GM06990 (cell line): ENCODE measurements at regions not wholly inside any gene's neighbourhood (a gene's known extent, or its start where the extent isn't known, plus 50 kb on each side); places are given as distances from the start of the nearest gene placed in this dataset.
"Not testable (repeated sequence)": the region's sequence is repeated elsewhere in the genome, so short reads cannot be mapped to it uniquely, and the experiment has no call there.

Experiments
- DNase-seq: peaks from one replicate; pipeline ENCODE4 v3.0.0-alpha.2; 2011; ENCODE audit not compliant: insufficient read length; ENCODE audit errors: extremely low read depth
- H3K27me3 ChIP-seq: replicated peaks from 2 replicates; pipeline ENCODE4 v1.6.0; 2011; ENCODE audit warnings: low read length; ENCODE audit not compliant: control insufficient read depth, insufficient read depth
- H3K36me3 ChIP-seq: 2 replicates; pipeline ENCODE4 v1.5.1; 2011; ENCODE audit warnings: low read length; ENCODE audit not compliant: control insufficient read depth, insufficient read depth
- H3K4me3 ChIP-seq: replicated peaks from 2 replicates; pipeline ENCODE4 v1.5.1; 2011; ENCODE audit warnings: low read depth, mild to moderate bottlenecking, control low read depth, low read length
- CTCF ChIP-seq: IDR thresholded peaks from 2 replicates; pipeline ENCODE4 v1.5.1; 2011; ENCODE audit warnings: low read length, control low read depth, mild to moderate bottlenecking, inconsistent platforms; ENCODE audit not compliant: insufficient read depth, poor library complexity, severe bottlenecking

DNA sequence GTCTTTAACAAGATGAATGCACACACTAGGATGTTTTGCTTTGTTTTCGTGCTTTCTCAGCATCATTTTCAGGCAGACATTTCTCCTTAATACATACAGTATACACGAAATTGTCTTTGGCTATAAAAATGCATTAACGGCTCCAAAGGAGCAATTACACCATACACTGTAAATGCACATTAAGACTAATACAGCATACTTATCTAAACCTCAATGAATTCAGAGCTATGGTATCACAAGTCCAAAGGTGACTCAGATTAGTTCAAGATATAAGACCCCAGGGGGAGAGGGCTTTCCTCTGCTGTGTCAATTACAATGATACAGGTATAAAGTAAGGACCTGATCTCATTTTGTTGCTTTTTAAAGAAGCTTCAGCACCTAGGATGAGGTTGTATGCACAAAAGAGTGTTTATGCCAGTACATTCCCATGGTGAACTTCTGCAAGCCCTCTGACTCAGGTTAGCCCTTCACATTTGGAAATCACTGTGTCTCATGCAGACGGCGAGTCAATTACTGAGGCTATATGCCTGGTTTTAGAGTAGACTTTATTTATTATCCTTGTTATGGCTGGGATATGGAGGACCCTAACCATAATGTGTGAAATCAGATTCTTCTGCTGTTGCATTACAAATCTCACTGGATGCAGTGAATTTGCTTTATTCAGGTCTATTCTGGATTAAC, 233.3 kb downstream of the ZNF608 start:
- Histone ChIP-seq H3K36me3 (no peaks in the 10 kb centered on the region), H3K4me3 (no peak overlapping the region), H3K27me3 (no peaks in the 10 kb centered on the region)
- TF ChIP-seq CTCF: no peak
- no peak for DNase-seq

GRCh38 chr5:124512236-124512635, 234.2 kb downstream of the ZNF608 start:
- DNase-seq: no peak
- Histone ChIP-seq H3K27me3 (no peaks in the 10 kb centered on the region), H3K4me3 (no peak overlapping the region), H3K36me3 (no peaks in the 10 kb centered on the region)
- no peak for TF ChIP-seq CTCF

GRCh38 chr5:124511791-124512190, 234.6 kb downstream of the ZNF608 start:
- Histone ChIP-seq H3K27me3 (no peaks in the 10 kb centered on the region), H3K36me3 (no peaks in the 10 kb centered on the region), H3K4me3 (no peak overlapping the region)
- TF ChIP-seq CTCF: no peak
- DNase-seq: no peak

DNA sequence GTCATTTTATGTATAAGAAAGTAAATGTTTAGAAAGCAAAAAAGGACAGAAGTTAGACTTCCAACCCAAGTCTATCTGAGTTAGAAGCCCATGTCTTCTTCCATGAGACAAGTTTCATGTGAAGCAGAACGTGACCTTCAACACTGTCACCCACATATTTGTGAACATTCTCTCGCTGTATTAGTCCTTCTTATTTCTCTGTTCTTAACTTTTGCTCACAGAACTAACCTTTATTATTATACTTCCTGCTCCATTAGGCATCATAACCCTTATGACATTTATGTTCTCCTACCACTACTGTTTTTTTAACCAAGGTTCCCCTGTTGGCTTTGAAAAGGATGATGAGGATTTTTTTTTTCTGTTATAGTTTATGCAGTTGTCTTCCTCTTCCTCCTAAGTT, 238.8 kb downstream of the ZNF608 start:
- no peak for DNase-seq
- no peak for TF ChIP-seq CTCF
- no peaks in the 10 kb centered on the region for H3K36me3 ChIP-seq
- no peaks in the 10 kb centered on the region for H3K27me3 ChIP-seq
- H3K4me3 ChIP-seq: no peak overlapping the region

- H3K27me3 ChIP-seq: no peaks in the 10 kb centered on the region
- no peak for TF ChIP-seq CTCF
- no peak for DNase-seq
- H3K4me3 ChIP-seq: no peak overlapping the region
- H3K36me3 ChIP-seq: no peaks in the 10 kb centered on the region
Measured at GRCh38 chr5:124504081-124504916, 242.1 kb downstream of the ZNF608 start.

GRCh38 chr5:124502551-124502950, 243.9 kb downstream of the ZNF608 start:
- no peaks in the 10 kb centered on the region for H3K36me3 ChIP-seq
- TF ChIP-seq CTCF: no peak
- no peak for DNase-seq
- H3K27me3 ChIP-seq: no peaks in the 10 kb centered on the region
- H3K4me3 ChIP-seq: no peak overlapping the region

DNA sequence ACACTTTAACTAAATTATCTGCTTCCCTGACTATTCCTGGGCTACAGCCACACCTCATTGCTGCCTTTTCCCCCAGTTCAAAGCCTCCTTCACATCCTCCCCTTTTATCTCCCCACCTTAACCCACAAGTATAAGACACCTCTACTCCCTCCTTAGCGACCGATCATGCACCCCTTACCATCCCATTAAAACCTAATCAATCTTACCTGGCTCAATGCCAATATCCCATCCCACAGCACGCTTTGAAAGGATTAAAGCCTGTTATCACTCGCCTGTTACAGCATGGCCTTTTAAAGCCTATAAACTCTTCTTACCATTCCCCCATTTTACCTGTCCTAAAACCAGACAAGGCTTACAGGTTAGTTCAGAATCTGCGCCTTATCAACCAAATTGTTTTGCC, 246.6 kb downstream of the ZNF608 start:
- not testable (repeated sequence) for H3K4me3 ChIP-seq, H3K36me3 ChIP-seq, DNase-seq, H3K27me3 ChIP-seq

GRCh38 chr5:124496968-124497367, 249.5 kb downstream of the ZNF608 start:
- not testable (repeated sequence) for H3K36me3 ChIP-seq, DNase-seq, H3K27me3 ChIP-seq, H3K4me3 ChIP-seq
